ENCODE measurements at regions not wholly inside any gene's neighbourhood (a gene's known extent, or its start where the extent isn't known, plus 50 kb on each side); places are given as distances from the start of the nearest gene placed in this dataset.

DNA sequence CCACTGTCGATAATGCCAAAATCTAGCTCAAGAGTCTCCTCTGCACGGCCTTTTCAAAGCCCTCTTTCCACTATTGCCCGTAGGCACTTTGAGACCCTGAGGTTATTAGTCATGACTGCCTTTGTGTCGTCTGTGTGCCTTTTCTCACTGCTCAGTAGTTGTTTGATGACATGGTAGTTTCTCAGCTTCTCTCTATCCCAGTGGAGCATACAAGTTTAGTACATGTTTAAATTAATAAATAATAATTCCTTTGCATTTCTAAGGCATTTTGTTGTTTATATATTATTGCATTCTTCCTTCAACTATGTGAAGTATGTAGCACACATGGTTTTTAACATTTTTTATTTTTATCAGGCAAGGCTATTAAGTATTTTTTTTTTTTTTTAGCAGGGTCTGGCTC lies 458.1 kb downstream of the PCNX1 start:
- H3K4me3 Mint-ChIP-seq: no peak overlapping the region
- TF ChIP-seq, protein P1, sequence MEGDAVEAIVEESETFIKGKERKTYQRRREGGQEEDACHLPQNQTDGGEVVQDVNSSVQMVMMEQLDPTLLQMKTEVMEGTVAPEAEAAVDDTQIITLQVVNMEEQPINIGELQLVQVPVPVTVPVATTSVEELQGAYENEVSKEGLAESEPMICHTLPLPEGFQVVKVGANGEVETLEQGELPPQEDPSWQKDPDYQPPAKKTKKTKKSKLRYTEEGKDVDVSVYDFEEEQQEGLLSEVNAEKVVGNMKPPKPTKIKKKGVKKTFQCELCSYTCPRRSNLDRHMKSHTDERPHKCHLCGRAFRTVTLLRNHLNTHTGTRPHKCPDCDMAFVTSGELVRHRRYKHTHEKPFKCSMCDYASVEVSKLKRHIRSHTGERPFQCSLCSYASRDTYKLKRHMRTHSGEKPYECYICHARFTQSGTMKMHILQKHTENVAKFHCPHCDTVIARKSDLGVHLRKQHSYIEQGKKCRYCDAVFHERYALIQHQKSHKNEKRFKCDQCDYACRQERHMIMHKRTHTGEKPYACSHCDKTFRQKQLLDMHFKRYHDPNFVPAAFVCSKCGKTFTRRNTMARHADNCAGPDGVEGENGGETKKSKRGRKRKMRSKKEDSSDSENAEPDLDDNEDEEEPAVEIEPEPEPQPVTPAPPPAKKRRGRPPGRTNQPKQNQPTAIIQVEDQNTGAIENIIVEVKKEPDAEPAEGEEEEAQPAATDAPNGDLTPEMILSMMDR (conservative IDR thresholded peaks at IDR 0.05): no peak
- H3K4me1 Mint-ChIP-seq: peaks cover 20% of the 10 kb centered on the region
- no peak for DNase-seq (ENCODE audit: low read depth, low spot score)
- no peaks in the 10 kb centered on the region for H3K27me3 Mint-ChIP-seq (ENCODE audit: low read depth)
- H3K9me3 Mint-ChIP-seq: no peaks in the 10 kb centered on the region
- H3K36me3 Mint-ChIP-seq (ENCODE audit: low read depth): peaks cover 2% of the 10 kb centered on the region
- H3K27ac Mint-ChIP-seq (ENCODE audit: unreplicated experiment): no peak overlapping the region

DNA sequence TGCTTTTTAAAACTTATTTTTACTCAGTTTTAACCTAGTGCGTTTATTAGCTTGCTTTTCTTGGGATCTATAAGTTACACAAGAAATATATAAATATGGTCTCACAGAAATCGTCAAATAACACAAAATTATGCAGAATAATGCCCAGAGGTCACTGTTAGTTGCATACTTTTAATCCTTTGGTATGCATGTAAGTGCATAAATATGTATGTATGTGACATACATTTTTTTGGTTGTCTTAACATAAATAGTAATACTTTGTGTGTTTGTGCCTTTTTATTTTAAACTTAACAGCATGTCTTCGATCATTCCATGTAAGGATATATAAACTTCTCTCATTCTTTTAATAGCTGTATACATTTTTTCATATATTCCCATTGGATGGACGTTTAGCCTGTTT lies 459.6 kb downstream of the PCNX1 start:
- Mint-ChIP-seq H3K27me3 (ENCODE audit: low read depth) (no peaks in the 10 kb centered on the region), H3K9me3 (no peaks in the 10 kb centered on the region), H3K27ac (ENCODE audit: unreplicated experiment) (no peak overlapping the region), H3K4me3 (no peak overlapping the region), H3K4me1 (peaks cover 19% of the 10 kb centered on the region), H3K36me3 (ENCODE audit: low read depth) (peaks cover 2% of the 10 kb centered on the region)
- TF ChIP-seq, protein P1 (conservative IDR thresholded peaks at IDR 0.05): no peak
- no peak for DNase-seq (ENCODE audit: low read depth, low spot score)

DNA sequence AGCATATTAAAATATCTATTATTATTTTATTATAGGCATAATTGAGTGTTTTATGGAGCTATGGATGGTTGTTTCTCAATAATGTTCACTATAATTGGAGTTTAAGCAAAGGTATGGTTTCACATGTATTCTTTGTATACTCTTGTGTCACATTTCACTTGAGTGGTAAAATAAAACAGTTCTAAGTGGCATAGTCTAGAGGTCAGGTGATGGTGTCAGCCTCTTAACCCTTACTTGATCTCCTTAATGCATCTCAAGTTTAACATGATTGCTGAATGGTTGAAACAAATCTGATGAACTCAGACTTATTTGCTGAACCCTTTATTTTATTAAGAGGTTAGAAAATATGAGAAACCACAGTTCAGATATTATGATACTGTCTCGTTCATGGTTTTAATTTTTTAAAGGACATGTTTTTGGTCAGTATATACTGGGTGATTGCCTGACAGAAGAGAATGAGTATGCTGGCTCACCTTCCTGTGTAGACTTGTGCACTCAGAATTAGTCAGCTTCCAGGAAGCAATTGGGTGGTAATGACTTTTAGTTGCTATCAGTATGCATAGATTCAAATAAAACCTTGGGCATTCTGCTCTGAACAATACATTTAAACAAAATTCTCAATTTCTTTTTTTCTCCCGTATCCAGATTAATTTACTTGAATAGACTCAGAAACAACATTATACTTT lies 464.6 kb downstream of the PCNX1 start:
- no peak for DNase-seq (ENCODE audit: low read depth, low spot score)
- Mint-ChIP-seq H3K4me1 (peaks cover 3% of the 10 kb centered on the region), H3K36me3 (ENCODE audit: low read depth) (peaks cover 8% of the 10 kb centered on the region), H3K27ac (ENCODE audit: unreplicated experiment) (no peak overlapping the region), H3K27me3 (ENCODE audit: low read depth) (no peaks in the 10 kb centered on the region), H3K9me3 (peaks cover 6% of the 10 kb centered on the region), H3K4me3 (no peak overlapping the region)
- TF ChIP-seq, protein P1 (conservative IDR thresholded peaks at IDR 0.05): no peak

DNA sequence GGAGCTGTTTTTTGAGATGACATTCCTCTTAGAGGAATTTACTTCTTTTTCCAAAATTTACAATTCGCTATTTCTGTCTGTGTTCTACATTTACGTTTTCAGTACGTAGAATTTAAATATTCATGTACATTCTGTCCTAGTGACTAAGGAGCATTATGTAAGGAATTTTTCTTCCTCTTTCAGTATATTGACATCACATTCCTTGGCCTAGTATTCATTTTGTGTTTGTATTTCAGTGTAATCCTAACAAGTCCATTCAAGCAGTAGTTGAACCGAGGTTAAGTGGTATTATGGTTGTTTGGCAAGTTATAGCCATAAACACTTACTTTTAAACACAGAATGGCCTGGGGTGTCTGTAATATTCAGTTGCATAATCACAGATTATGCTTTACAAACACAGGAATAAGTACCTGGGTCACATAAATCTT lies 465.2 kb downstream of the PCNX1 start:
- no peak overlapping the region for H3K27ac Mint-ChIP-seq (ENCODE audit: unreplicated experiment)
- H3K4me3 Mint-ChIP-seq: no peak overlapping the region
- H3K9me3 Mint-ChIP-seq: peaks cover 6% of the 10 kb centered on the region
- TF ChIP-seq, protein P1 (conservative IDR thresholded peaks at IDR 0.05): no peak
- no peaks in the 10 kb centered on the region for H3K27me3 Mint-ChIP-seq (ENCODE audit: low read depth)
- peaks cover 3% of the 10 kb centered on the region for H3K4me1 Mint-ChIP-seq
- DNase-seq (ENCODE audit: low read depth, low spot score): no peak
- peaks cover 9% of the 10 kb centered on the region for H3K36me3 Mint-ChIP-seq (ENCODE audit: low read depth)

DNA sequence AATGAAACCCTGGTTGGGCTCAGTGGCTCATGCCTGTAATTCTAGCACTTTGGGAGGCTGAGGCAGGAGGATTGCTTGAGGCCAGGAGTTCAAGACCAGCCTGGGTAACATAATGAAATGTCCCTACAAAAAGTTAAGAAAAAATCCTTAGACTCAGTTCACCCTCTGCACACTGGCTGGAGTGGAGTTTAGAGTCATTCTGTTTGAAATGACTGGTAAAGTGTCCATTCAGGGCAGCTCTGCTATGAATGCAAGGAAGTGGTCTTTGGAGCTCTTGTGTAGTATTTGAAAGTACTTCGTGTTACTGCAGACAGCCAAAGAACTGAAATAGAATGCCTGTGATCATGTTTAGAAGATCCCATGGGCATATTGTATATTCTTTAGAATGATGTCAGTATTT lies 466.5 kb downstream of the PCNX1 start:
- Mint-ChIP-seq H3K4me3 (no peak overlapping the region), H3K36me3 (ENCODE audit: low read depth) (peaks cover 22% of the 10 kb centered on the region), H3K27me3 (ENCODE audit: low read depth) (no peaks in the 10 kb centered on the region), H3K9me3 (peaks cover 11% of the 10 kb centered on the region), H3K27ac (ENCODE audit: unreplicated experiment) (no peak overlapping the region), H3K4me1 (peaks cover 3% of the 10 kb centered on the region)
- no peak for DNase-seq (ENCODE audit: low read depth, low spot score)
- TF ChIP-seq, protein P1 (conservative IDR thresholded peaks at IDR 0.05): no peak

All from neural crest cell (in vitro differentiated cells).